SK-N-SH (cell line): ENCODE measurements at regions not wholly inside any gene's neighbourhood (a gene's known extent, or its start where the extent isn't known, plus 50 kb on each side); places are given as distances from the start of the nearest gene placed in this dataset.

Experiments used
- CTCF ChIA-PET: fragments of 300-600, 350-600 bp; formaldehyde crosslinking; extraction: SDS; loops from one replicate; lab custom pipeline; 2021; lab: Yijun Ruan, JAX
- POLR2A ChIA-PET: fragments of 350-600 bp; sonication (Branson Sonifier 250); formaldehyde crosslinking; extraction: SDS; loops from one replicate; lab custom pipeline; 2020; ENCODE audit warnings: antibody characterized with exemption, inconsistent platforms; lab: Yijun Ruan, JAX
- DNase-seq: peaks from one replicate; pipeline ENCODE4 v3.0.0; 2012
- H2AFZ ChIP-seq: fragments of 200-600 bp; sonication (generic); 2 replicates; pipeline ENCODE4 v1.8.1; 2016; ENCODE audit warnings: antibody characterized with exemption, mild to moderate bottlenecking, low read depth
- H3F3A ChIP-seq: fragments of 200-600 bp; sonication (generic); replicated peaks from 2 replicates; pipeline ENCODE3; 2016; ENCODE audit warnings: antibody characterized with exemption, mild to moderate bottlenecking; ENCODE audit not compliant: insufficient read depth
- H3K27ac ChIP-seq, 2 experiments: fragments of 200-500 bp in 1 of 2; fragments of 200-600 bp in 1 of 2; sonication (Bioruptor generic) in 1 of 2; sonication (generic), shearing (Covaris generic) in 1 of 2; 2 replicates each; pipeline versions ENCODE4 v1.5.1 to v1.6.1; 2014 to 2016; ENCODE audit warnings: low read depth in 2 of 2, inconsistent platforms in 1 of 2, low read length in 1 of 2, mild to moderate bottlenecking in 1 of 2, mixed read lengths in 1 of 2
- H3K27me3 ChIP-seq: fragments of 200-600 bp; sonication (generic), shearing (Covaris generic); 2 replicates; pipeline ENCODE4 v1.6.1; 2016; ENCODE audit warnings: mixed run types; ENCODE audit not compliant: insufficient read depth
- H3K36me3 ChIP-seq, 2 experiments: fragments of 200-500 bp in 1 of 2; fragments of 200-600 bp in 1 of 2; sonication (Bioruptor generic) in 1 of 2; sonication (generic) in 1 of 2; replicated peaks in 1 of 2; 2 replicates each; pipeline versions ENCODE3 to v1.5.1; 2014 to 2016; ENCODE audit warnings: low read length in 1 of 2, mild to moderate bottlenecking in 1 of 2; ENCODE audit not compliant: insufficient read depth in 2 of 2, control insufficient read depth in 1 of 2
- H3K4me1 ChIP-seq, 2 experiments: fragments of 200-500 bp in 1 of 2; fragments of 200-600 bp in 1 of 2; sonication (Bioruptor generic) in 1 of 2; sonication (generic), shearing (Covaris generic) in 1 of 2; 2 replicates each; pipeline versions ENCODE4 v1.5.1 to v1.6.1; 2014 to 2016; ENCODE audit warnings: low read depth in 1 of 2, low read length in 1 of 2, mixed run types in 1 of 2; ENCODE audit not compliant: insufficient read depth in 2 of 2, control insufficient read depth in 1 of 2
- H3K4me2 ChIP-seq: fragments of 200-600 bp; sonication (generic), shearing (Covaris generic); 2 replicates; pipeline ENCODE4 v1.6.1; 2017; ENCODE audit warnings: mixed run types
- H3K4me3 ChIP-seq, 2 experiments: fragments of 200-500 bp in 1 of 2; fragments of 200-600 bp in 1 of 2; sonication (Bioruptor generic) in 1 of 2; sonication (generic), shearing (Covaris generic) in 1 of 2; 2 replicates each; pipeline versions ENCODE4 v1.5.1 to v1.8.1; 2014 to 2016; ENCODE audit warnings: low read depth in 2 of 2, inconsistent platforms in 1 of 2, low read length in 1 of 2, mild to moderate bottlenecking in 1 of 2, mixed read lengths in 1 of 2, moderate library complexity in 1 of 2
- H3K79me2 ChIP-seq: fragments of 200-600 bp; sonication (generic); 2 replicates; pipeline ENCODE4 v1.8.1; 2017; ENCODE audit warnings: mild to moderate bottlenecking; ENCODE audit not compliant: insufficient read depth
- H3K9ac ChIP-seq: fragments of 200-600 bp; sonication (generic); 2 replicates; pipeline ENCODE4 v1.6.1; 2017; ENCODE audit warnings: mixed run types
- H3K9me2 ChIP-seq: fragments of 200-600 bp; sonication (generic); 2 replicates; pipeline ENCODE4 v1.6.1; 2017; ENCODE audit warnings: mixed run types
- H3K9me3 ChIP-seq: fragments of 200-600 bp; sonication (generic); 2 replicates; pipeline ENCODE4 v1.6.1; 2017; ENCODE audit warnings: mixed run types, mild to moderate bottlenecking, moderate library complexity
- H4K20me1 ChIP-seq: fragments of 200-600 bp; sonication (generic); 2 replicates; pipeline ENCODE4 v1.6.1; 2017; ENCODE audit warnings: mild to moderate bottlenecking, mixed run types; ENCODE audit not compliant: insufficient read depth
- CTCF ChIP-seq: fragments of 200-600 bp; sonication (generic); IDR thresholded peaks from 2 replicates; pipeline ENCODE4 v1.6.1; 2017; ENCODE audit warnings: antibody characterized with exemption, mild to moderate bottlenecking, moderate library complexity
- EP300 ChIP-seq, 2 experiments: IDR thresholded peaks; 2 replicates each; pipeline versions ENCODE4 v1.4.0 to v1.6.1; 2012; ENCODE audit warnings: borderline replicate concordance in 1 of 2, low read depth in 1 of 2, low read length in 1 of 2
- EZH2phosphoT487 ChIP-seq: fragments of 200-600 bp; sonication (generic); IDR thresholded peaks from 2 replicates; pipeline ENCODE4 v1.6.1; 2017; ENCODE audit warnings: low read depth, mixed run types, mild to moderate bottlenecking, antibody characterized with exemption, moderate library complexity, borderline replicate concordance
- FOXJ3 ChIP-seq: sonication (generic); formaldehyde crosslinking; IDR thresholded peaks from 2 replicates; pipeline ENCODE4 v1.5.1; 2020; ENCODE audit warnings: mild to moderate bottlenecking, missing genetic modification reagents
- GABPA ChIP-seq: IDR thresholded peaks from 2 replicates; pipeline ENCODE4 v1.4.0; 2012; ENCODE audit warnings: low read depth, mild to moderate bottlenecking
- GATA2 ChIP-seq: sonication (generic); formaldehyde crosslinking; IDR thresholded peaks from 2 replicates; pipeline ENCODE4 v1.5.0; 2020; ENCODE audit warnings: mild to moderate bottlenecking, missing genetic modification reagents
- MEF2A ChIP-seq: IDR thresholded peaks from 2 replicates; pipeline ENCODE4 v1.4.0; 2012; ENCODE audit warnings: low read depth, borderline replicate concordance
- MXI1 ChIP-seq: IDR thresholded peaks from 2 replicates; pipeline ENCODE4 v1.6.1; 2012; ENCODE audit warnings: mild to moderate bottlenecking, low read depth, low read length, improper control_type of control experiment
- NFIC ChIP-seq: IDR thresholded peaks from 2 replicates; pipeline ENCODE4 v1.4.0; 2012; ENCODE audit warnings: borderline replicate concordance
- NRF1 ChIP-seq: IDR thresholded peaks from 2 replicates; pipeline ENCODE4 v1.6.1; 2012; ENCODE audit warnings: low read depth, mild to moderate bottlenecking, low read length
- PBX3 ChIP-seq: IDR thresholded peaks from 2 replicates; pipeline ENCODE4; 2012
- POLR2AphosphoS5 ChIP-seq: IDR thresholded peaks from 2 replicates; pipeline ENCODE4 v1.6.1; 2012; ENCODE audit warnings: low read depth, low read length
- RAD21 ChIP-seq: IDR thresholded peaks from 2 replicates; pipeline ENCODE4 v1.6.1; 2012; ENCODE audit warnings: mild to moderate bottlenecking, low read length
- RCOR1 ChIP-seq: fragments of 150-350 bp; IDR thresholded peaks from 2 replicates; pipeline ENCODE4 v1.6.1; 2017; ENCODE audit warnings: antibody characterized with exemption, low read length
- RFX5 ChIP-seq: IDR thresholded peaks from 2 replicates; pipeline ENCODE4 v1.6.1; 2012; ENCODE audit warnings: mild to moderate bottlenecking, improper control_type of control experiment, low read length
- RXRA ChIP-seq: IDR thresholded peaks from 2 replicates; pipeline ENCODE4 v1.4.0; 2012; ENCODE audit warnings: low read depth, mild to moderate bottlenecking, borderline replicate concordance
- SIN3A ChIP-seq: IDR thresholded peaks from 2 replicates; pipeline ENCODE4 v1.6.1; 2012; ENCODE audit warnings: low read depth, mild to moderate bottlenecking, low read length, moderate library complexity, borderline replicate concordance
- TEAD4 ChIP-seq: IDR thresholded peaks from 2 replicates; pipeline ENCODE4 v1.4.0; 2012; ENCODE audit warnings: mild to moderate bottlenecking, borderline replicate concordance; ENCODE audit not compliant: insufficient read depth
- WGBS: methylation state at CpG from one replicate; pipeline ENCODE4 v1.1.6; 2017; ENCODE audit warnings: low lambda C conversion rate; 5-methylcytosine and 5-hydroxymethylcytosine counted together
- TF ChIP-seq, protein P1 (sequence below): IDR thresholded peaks from 2 replicates; pipeline ENCODE4 v1.4.0; 2012; ENCODE audit warnings: low read depth, borderline replicate concordance
- TF ChIP-seq, protein P2 (sequence below): fragments of 150-350 bp; IDR thresholded peaks from 2 replicates; pipeline ENCODE4 v1.6.1; 2017; ENCODE audit warnings: antibody characterized with exemption, low read length, low read depth, borderline replicate concordance

- TF ChIP-seq NRF1 (no peak), SIN3A (no peak), RAD21 (no peak), RFX5 (no peak), PBX3 (no peak), CTCF (no peak), FOXJ3 (CRISPR knock-in tag) (no peak), RCOR1 (no peak), EZH2phosphoT487 (no peak), GATA2 (CRISPR knock-in tag) (no peak), RXRA (no peak), MEF2A (no peak), POLR2AphosphoS5 (no peak)
- TF ChIP-seq, protein P1, sequence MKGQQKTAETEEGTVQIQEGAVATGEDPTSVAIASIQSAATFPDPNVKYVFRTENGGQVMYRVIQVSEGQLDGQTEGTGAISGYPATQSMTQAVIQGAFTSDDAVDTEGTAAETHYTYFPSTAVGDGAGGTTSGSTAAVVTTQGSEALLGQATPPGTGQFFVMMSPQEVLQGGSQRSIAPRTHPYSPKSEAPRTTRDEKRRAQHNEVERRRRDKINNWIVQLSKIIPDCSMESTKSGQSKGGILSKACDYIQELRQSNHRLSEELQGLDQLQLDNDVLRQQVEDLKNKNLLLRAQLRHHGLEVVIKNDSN: no peak
- no peak for DNase-seq
- POLR2A ChIA-PET: no interaction called here
- H3K27me3 ChIP-seq: no peaks in the 10 kb centered on the region
- H3K9ac ChIP-seq: no peak overlapping the region
- 0% methylated on average over 2 of the region's 2 CpGs for WGBS
- no peaks in the 10 kb centered on the region for H3K9me2 ChIP-seq
- no peaks in the 10 kb centered on the region for H3K9me3 ChIP-seq
- H3K79me2 ChIP-seq: no peaks in the 10 kb centered on the region
- H3K27ac ChIP-seq: no peak overlapping the region
- CTCF ChIA-PET: no interaction called here
- H3F3A ChIP-seq: no peaks in the 10 kb centered on the region
- no peak overlapping the region for H3K4me3 ChIP-seq
- H4K20me1 ChIP-seq: no peaks in the 10 kb centered on the region
- no peak overlapping the region for H3K4me2 ChIP-seq
- H2AFZ ChIP-seq: no peak overlapping the region
- H3K4me1 ChIP-seq: no peaks in the 10 kb centered on the region
- H3K36me3 ChIP-seq: no peaks in the 10 kb centered on the region
Observed at GRCh38 chr14:38074754-38075153, 132.9 kb upstream of the SSTR1 start.

GRCh38 chr14:38078393-38078792 lies 129.3 kb upstream of the SSTR1 start:
- H3K9me3 ChIP-seq: no peaks in the 10 kb centered on the region
- no peak overlapping the region for H3K27ac ChIP-seq
- no peaks in the 10 kb centered on the region for H3K27me3 ChIP-seq
- no peak for DNase-seq
- no peaks in the 10 kb centered on the region for H3F3A ChIP-seq
- no peaks in the 10 kb centered on the region for H3K79me2 ChIP-seq
- H3K4me2 ChIP-seq: no peak overlapping the region
- H3K9me2 ChIP-seq: no peaks in the 10 kb centered on the region
- H3K4me1 ChIP-seq: no peaks in the 10 kb centered on the region
- POLR2A ChIA-PET: no interaction called here
- TF ChIP-seq GABPA (no peak), EP300 (IDR thresholded peaks at IDR 0.05; ENCODE audit: borderline replicate concordance in 1 of 2, low read depth in 1 of 2, low read length in 1 of 2) (no peak), FOXJ3 (CRISPR knock-in tag) (no peak), MXI1 (no peak), TEAD4 (no peak), NFIC (no peak)
- TF ChIP-seq, protein P2, sequence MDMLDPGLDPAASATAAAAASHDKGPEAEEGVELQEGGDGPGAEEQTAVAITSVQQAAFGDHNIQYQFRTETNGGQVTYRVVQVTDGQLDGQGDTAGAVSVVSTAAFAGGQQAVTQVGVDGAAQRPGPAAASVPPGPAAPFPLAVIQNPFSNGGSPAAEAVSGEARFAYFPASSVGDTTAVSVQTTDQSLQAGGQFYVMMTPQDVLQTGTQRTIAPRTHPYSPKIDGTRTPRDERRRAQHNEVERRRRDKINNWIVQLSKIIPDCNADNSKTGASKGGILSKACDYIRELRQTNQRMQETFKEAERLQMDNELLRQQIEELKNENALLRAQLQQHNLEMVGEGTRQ: no peak
- no peaks in the 10 kb centered on the region for H3K36me3 ChIP-seq
- no peaks in the 10 kb centered on the region for H4K20me1 ChIP-seq
- WGBS: 2% methylated on average over 3 of the region's 3 CpGs
- H3K9ac ChIP-seq: no peak overlapping the region
- no peak overlapping the region for H2AFZ ChIP-seq
- H3K4me3 ChIP-seq: no peak overlapping the region
- CTCF ChIA-PET: no interaction called here
